GM12878 (cell line): ENCODE measurements at regions not wholly inside any gene's neighbourhood (a gene's known extent, or its start where the extent isn't known, plus 50 kb on each side); places are given as distances from the start of the nearest gene placed in this dataset.

ENCODE experiments used
- ATAC-seq: fragments of 200-7000 bp; cut with Tn5 transposase; 3 replicates; pipeline ENCODE4 v1.9.1; 2020; ENCODE audit warnings: mild to moderate bottlenecking, moderate library complexity
- BruUV-seq: library from RNA; stranded (reverse); fragments of 400-500 nt; replicated peaks from 2 replicates; lab custom pipeline; 2021; lab: Mats Ljungman, UMichigan
- CTCF ChIA-PET: fragments of 300-600 bp; sonication (Branson Sonifier 250); formaldehyde crosslinking; extraction: SDS; loops from one replicate; lab custom pipeline; 2021; ENCODE audit warnings: inconsistent platforms; lab: Yijun Ruan, JAX
- POLR2A ChIA-PET: fragments of 350-600 bp; formaldehyde crosslinking; extraction: SDS; loops from one replicate; lab custom pipeline; 2021; ENCODE audit warnings: inconsistent platforms; lab: Charles Lee
- RAD21 ChIA-PET: fragments of 300-600 bp; sonication (Branson Sonifier 250); formaldehyde crosslinking; loops from one replicate; lab custom pipeline; 2023; ENCODE audit warnings: antibody characterized with exemption; ENCODE audit not compliant: unreplicated experiment; lab: Charles Lee
- SMC1A ChIA-PET: fragments of 300-600 bp; sonication (Branson Sonifier 250); formaldehyde crosslinking; loops from one replicate; lab custom pipeline; 2023; ENCODE audit not compliant: unreplicated experiment, uncharacterized antibody; lab: Charles Lee
- DNase-seq: peaks from one replicate; pipeline ENCODE4 v3.0.0-alpha.2; 2011; ENCODE audit warnings: low read depth, low spot score
- FAIRE-seq: peaks from 3 replicates; lab custom pipeline; 2011; peaks lifted over from hg19 to GRCh38; lab: Jason Lieb, UNC
- H2AFZ ChIP-seq: 2 replicates; pipeline ENCODE4 v1.6.0; 2011; ENCODE audit warnings: low read depth, low read length, control low read depth; ENCODE audit not compliant: control insufficient read depth
- H3K27ac ChIP-seq: 2 replicates; pipeline ENCODE4 v1.5.1; 2011; ENCODE audit warnings: control low read depth; ENCODE audit not compliant: control insufficient read depth, insufficient read depth
- H3K27me3 ChIP-seq, 2 experiments: replicated peaks in 1 of 2; 2 replicates each; pipeline versions ENCODE4 v1.6.0 to v1.6.1; 2011; ENCODE audit warnings: low read length in 1 of 2; ENCODE audit not compliant: control insufficient read depth in 2 of 2, insufficient read depth in 2 of 2
- H3K36me3 ChIP-seq, 2 experiments: 2 replicates each; pipeline ENCODE4 v1.5.1; 2011; ENCODE audit warnings: low read length in 1 of 2; ENCODE audit not compliant: control insufficient read depth in 2 of 2, insufficient read depth in 2 of 2
- H3K4me1 ChIP-seq: 2 replicates; pipeline ENCODE4 v1.6.1; 2011; ENCODE audit warnings: mild to moderate bottlenecking, low read length, moderate library complexity, mixed read lengths; ENCODE audit not compliant: control insufficient read depth, insufficient read depth
- H3K4me2 ChIP-seq: 2 replicates; pipeline ENCODE4 v1.6.0; 2011; ENCODE audit warnings: control low read depth; ENCODE audit not compliant: control insufficient read depth, insufficient read depth
- H3K4me3 ChIP-seq: fragments of 200-600 bp; sonication (generic); 2 replicates; pipeline ENCODE4 v1.5.1; 2016
- H3K79me2 ChIP-seq: 2 replicates; pipeline ENCODE4 v1.6.0; 2011; ENCODE audit warnings: low read length; ENCODE audit not compliant: control insufficient read depth, insufficient read depth
- H3K9ac ChIP-seq: 2 replicates; pipeline ENCODE4 v1.8.0; 2011; ENCODE audit warnings: low read length, control low read depth, mixed read lengths; ENCODE audit not compliant: control insufficient read depth, insufficient read depth
- H3K9me3 ChIP-seq: replicated peaks from 3 replicates; pipeline ENCODE4 v1.5.1; 2011; ENCODE audit warnings: mild to moderate bottlenecking, low read length; ENCODE audit not compliant: control insufficient read depth, insufficient read depth
- H4K20me1 ChIP-seq: 2 replicates; pipeline ENCODE4 v1.6.0; 2011; ENCODE audit not compliant: control insufficient read depth, insufficient read depth
- BCLAF1 ChIP-seq: fragments of 450-650 bp; IDR thresholded peaks from 2 replicates; pipeline ENCODE4 v1.6.1; 2017; ENCODE audit warnings: antibody characterized with exemption, mild to moderate bottlenecking, moderate library complexity
- CEBPZ ChIP-seq: fragments of 150-350 bp; IDR thresholded peaks from 2 replicates; pipeline ENCODE4 v1.6.1; 2016; ENCODE audit warnings: low read depth, low read length
- CHD4 ChIP-seq: fragments of 200-600 bp; sonication (generic); IDR thresholded peaks from 2 replicates; pipeline ENCODE4 v1.6.1; 2016; ENCODE audit warnings: mild to moderate bottlenecking
- NFIC ChIP-seq: IDR thresholded peaks from 2 replicates; pipeline ENCODE4 v1.6.1; 2012; ENCODE audit warnings: low read depth, mild to moderate bottlenecking, inconsistent platforms, low read length, moderate library complexity
- NFYB ChIP-seq: IDR thresholded peaks from 2 replicates; pipeline ENCODE4 v1.6.1; 2011; ENCODE audit warnings: low read depth, mild to moderate bottlenecking, low read length, improper control_type of control experiment, moderate library complexity; ENCODE audit not compliant: insufficient read depth
- RBBP5 ChIP-seq: fragments of 200-600 bp; sonication (generic); conservative IDR thresholded peaks from 2 replicates; pipeline ENCODE4 v1.6.1; 2016
- USF1 ChIP-seq: IDR thresholded peaks from 2 replicates; pipeline ENCODE4 v1.6.1; 2011; ENCODE audit warnings: borderline replicate concordance, low read depth, mild to moderate bottlenecking, moderate library complexity, mixed read lengths, low read length; ENCODE audit not compliant: insufficient read depth; ENCODE audit errors: extremely low read length
- ZNF274 ChIP-seq: IDR thresholded peaks from one replicate; pipeline ENCODE4 v1.8.0; 2011; ENCODE audit not compliant: insufficient read length, insufficient read depth
- ZNF622 ChIP-seq: fragments of 450-650 bp; IDR thresholded peaks from 2 replicates; pipeline ENCODE4 v1.6.1; 2017; ENCODE audit warnings: mild to moderate bottlenecking, inconsistent platforms
- WGBS: methylation state at CpG from one replicate; pipeline ENCODE4 v1.1.6; 2016; ENCODE audit warnings: low lambda C conversion rate; ENCODE audit not compliant: insufficient replicate concordance, insufficient coverage; ENCODE audit errors: missing lambda C conversion rate; 5-methylcytosine and 5-hydroxymethylcytosine counted together
- in situ Hi-C: fragments of 300-500 bp; cut with MboI; formaldehyde crosslinking; loops from 9 replicates; pipeline ENCODE4 v1.14.3; 2018; ENCODE audit warnings: mixed read lengths
- intact Hi-C: fragments of 100-400 bp; cut with micrococcal nuclease; formaldehyde crosslinking; loops from one replicate; pipeline ENCODE4 v1.14.2; 2022; ENCODE audit not compliant: unreplicated experiment
- TF ChIP-seq, protein P1 (sequence below): fragments of 450-650 bp; IDR thresholded peaks from 2 replicates; pipeline ENCODE4 v1.6.1; 2017; ENCODE audit warnings: mild to moderate bottlenecking, low read depth, inconsistent platforms; ENCODE audit not compliant: poor library complexity, severe bottlenecking
- TF ChIP-seq, protein P2 (sequence below): IDR thresholded peaks from 2 replicates; pipeline ENCODE4 v1.6.1; 2011; ENCODE audit warnings: low read depth, low read length, improper control_type of control experiment, borderline replicate concordance

DNA sequence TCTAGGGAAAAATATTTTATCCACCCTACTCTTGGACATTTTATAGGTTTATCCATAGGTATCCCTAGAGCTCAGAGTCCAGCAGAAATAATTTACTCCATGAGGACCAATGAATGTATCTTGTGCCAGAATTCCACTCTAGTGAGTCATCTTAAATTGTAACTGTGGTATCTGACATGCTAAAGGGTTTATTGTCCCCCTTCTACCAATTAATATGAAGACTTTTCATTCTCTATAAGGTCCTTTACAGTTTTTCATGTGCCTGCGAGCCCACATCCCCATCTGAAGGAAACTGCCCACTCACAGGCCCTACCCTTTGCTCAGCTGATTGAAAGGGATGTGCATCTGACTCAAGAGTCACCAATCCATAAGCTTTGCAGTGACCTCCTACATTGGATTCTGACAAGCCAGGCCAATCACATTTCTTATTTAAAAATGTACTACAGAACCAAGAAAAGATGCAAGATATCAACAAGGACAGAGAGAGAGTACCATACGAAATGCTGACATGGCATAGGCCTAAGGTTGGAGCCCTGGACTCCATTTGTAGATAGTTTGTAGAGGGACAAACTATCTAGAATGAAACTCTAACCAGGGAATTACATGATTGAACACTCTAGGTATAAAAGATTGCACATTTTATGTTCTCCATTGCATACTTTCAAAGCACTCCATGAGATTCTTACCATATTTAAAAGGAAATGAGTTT is 93.4 kb upstream of the DEFB112 start:
- ATAC-seq (no peak), DNase-seq (no peak), FAIRE-seq (no peak)
- Histone ChIP-seq H4K20me1 (no peaks in the 10 kb centered on the region), H3K27me3 (no peaks in the 10 kb centered on the region), H3K4me2 (no peak overlapping the region), H2AFZ (no peak overlapping the region), H3K27ac (no peak overlapping the region), H3K9ac (no peak overlapping the region), H3K4me3 (no peak overlapping the region), H3K9me3 (no peaks in the 10 kb centered on the region), H3K79me2 (no peaks in the 10 kb centered on the region), H3K36me3 (no peaks in the 10 kb centered on the region), H3K4me1 (no peaks in the 10 kb centered on the region)
- in situ Hi-C loops, result no loop called here
- RAD21 ChIA-PET, result no interaction called here
- POLR2A ChIA-PET, result no interaction called here
- CTCF ChIA-PET, result interaction anchor here (0.7 to 0.9 kb wide), 3 partner anchors 9 to 459 kb away, joined by 3 read pairs; no protein-coding TSS in a partner anchor
- SMC1A ChIA-PET, result interaction anchor here (1.3 kb wide), 1 partner anchor 14 kb away, joined by 3 read pairs; no protein-coding TSS in a partner anchor
- WGBS, result 0% methylated on average over 2 of the region's 2 CpGs
- no TSS peak for BruUV-seq
- intact Hi-C loops, result no loop called here
- TF ChIP-seq ZNF622 (no peak), USF1 (no peak), NFIC (no peak), NFYB (no peak), CHD4 (no peak), CEBPZ (no peak), BCLAF1 (no peak), RBBP5 (no peak), ZNF274 (no peak)
- TF ChIP-seq, protein P1, sequence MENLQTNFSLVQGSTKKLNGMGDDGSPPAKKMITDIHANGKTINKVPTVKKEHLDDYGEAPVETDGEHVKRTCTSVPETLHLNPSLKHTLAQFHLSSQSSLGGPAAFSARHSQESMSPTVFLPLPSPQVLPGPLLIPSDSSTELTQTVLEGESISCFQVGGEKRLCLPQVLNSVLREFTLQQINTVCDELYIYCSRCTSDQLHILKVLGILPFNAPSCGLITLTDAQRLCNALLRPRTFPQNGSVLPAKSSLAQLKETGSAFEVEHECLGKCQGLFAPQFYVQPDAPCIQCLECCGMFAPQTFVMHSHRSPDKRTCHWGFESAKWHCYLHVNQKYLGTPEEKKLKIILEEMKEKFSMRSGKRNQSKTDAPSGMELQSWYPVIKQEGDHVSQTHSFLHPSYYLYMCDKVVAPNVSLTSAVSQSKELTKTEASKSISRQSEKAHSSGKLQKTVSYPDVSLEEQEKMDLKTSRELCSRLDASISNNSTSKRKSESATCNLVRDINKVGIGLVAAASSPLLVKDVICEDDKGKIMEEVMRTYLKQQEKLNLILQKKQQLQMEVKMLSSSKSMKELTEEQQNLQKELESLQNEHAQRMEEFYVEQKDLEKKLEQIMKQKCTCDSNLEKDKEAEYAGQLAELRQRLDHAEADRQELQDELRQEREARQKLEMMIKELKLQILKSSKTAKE, result no peak
- TF ChIP-seq, protein P2, sequence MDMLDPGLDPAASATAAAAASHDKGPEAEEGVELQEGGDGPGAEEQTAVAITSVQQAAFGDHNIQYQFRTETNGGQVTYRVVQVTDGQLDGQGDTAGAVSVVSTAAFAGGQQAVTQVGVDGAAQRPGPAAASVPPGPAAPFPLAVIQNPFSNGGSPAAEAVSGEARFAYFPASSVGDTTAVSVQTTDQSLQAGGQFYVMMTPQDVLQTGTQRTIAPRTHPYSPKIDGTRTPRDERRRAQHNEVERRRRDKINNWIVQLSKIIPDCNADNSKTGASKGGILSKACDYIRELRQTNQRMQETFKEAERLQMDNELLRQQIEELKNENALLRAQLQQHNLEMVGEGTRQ, result no peak
